SW 1271 (cell line): ENCODE measurements at regions not wholly inside any gene's neighbourhood (a gene's known extent, or its start where the extent isn't known, plus 50 kb on each side); places are given as distances from the start of the nearest gene placed in this dataset.

Experiments used
- DNase-seq, 2 experiments: peaks; one replicate each; lab custom pipeline; 2025; lab: John Stamatoyannopoulos, UW

DNA sequence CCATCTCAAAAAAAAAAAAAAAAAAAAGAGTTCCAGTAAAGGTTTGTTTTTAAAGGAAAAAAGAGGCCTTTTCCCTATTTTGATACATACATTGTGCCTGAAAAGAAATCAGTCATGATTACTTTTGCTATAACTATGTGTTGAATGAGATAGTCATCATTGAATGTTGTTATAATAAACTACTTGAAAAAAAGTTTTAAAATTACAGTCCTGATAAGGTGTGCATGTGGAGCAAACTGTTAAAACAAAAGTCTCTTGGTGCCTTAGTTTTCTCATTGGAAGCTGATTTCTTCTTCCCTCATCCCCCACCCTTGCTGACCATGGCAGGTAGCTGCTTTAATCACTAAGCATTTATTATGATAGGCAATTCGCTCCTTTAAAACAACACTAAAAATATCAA is 172.3 kb upstream of the TBCA start:
- DNase-seq = no peak

DNA sequence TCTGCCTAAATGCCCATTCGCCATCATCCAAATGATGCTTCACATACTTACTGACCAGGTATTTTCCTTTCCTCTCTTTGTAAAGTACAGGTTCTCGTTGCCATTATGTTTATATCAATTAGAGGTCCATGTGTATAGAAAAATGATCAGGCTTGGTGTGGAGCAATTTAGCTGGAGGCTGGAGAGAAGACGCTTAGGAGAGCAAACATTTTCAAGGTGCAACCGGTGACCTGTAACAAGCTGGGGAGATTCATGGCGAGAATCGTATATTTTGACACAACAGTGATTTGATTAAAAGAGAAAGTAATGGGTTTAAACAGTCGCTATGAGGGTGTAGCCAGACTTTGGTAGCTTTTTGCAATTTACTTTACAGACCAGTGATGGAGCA is 170.9 kb upstream of the TBCA start:
- no peak for DNase-seq

DNA sequence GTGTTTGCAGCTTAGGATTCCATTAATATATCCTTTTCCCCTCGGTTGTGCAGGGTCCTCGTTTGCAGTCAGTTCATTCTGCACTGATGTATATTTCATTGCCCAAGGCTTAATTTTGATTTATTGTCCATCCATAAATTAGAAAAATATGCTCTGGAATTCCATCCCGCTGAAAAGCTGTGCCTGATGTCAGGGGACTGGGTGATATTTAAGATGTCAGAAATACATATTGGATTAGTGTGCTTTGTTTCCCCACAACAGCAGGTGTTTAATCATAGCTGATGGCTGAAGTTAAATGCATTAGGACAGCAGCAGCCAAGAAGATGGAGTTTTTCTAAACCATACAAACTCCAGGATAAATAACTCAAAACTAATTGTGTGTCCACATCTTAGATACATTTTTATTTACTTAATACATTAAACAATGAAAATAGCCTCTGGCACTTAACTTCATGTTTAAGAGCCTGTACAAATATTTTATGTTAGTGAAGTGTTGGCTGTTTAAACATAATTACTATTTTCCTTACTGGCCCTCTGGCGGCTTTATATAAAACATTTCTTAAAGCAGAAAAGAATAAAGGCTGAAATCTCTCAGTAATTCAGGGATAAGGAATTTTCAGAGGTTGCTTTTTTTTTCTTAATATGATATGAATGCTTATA is 170.4 kb upstream of the TBCA start:
- DNase-seq = no peak

DNA sequence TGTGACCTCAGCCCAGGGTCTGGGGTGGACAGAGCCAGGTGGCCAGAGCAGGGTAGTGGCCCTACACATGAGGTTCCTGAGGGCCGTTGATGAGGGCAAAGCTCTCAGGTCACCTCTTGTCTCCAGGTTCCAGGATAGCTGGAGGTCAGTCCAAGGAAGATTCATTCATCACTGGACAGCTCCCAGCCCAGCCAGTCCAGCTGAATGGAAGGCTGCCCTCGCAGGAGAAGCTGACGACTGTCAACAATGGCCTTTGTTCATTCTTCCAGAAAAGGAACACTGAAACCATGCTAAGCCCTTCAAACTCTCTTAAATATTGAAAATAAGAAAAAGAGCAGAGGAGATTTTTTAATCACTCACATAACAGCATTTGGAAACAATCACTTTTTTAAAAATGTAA is 169.7 kb upstream of the TBCA start:
- DNase-seq = no peak

DNA sequence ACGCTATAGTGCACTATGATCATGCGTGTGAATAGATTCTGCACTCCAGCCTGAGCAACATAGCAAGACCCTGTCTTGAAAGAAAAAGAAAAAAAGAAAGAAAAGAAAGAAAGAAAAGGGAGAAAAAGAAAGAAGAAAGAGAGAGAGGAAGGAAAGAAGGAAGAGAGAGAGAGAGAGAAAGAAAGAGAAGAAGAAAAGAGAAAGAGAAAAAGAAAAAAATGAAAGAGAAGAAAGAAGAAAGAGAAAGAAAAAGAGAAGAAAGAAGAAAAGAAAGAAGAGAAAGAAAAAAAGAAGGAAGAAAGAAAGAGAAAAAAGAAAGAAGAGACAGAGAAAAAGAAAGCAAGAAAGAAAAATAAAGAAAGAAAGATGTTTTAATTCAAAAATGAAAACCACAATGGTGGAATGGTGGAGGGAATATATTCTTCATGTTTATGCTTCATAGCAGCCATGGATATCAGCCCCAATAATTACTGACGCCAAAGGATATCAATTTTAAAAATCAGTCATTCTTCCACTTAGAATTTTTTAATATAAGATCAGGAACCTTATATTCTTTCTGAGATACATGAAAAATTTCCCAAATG is 168.7 kb upstream of the TBCA start:
- no peak for DNase-seq

DNA sequence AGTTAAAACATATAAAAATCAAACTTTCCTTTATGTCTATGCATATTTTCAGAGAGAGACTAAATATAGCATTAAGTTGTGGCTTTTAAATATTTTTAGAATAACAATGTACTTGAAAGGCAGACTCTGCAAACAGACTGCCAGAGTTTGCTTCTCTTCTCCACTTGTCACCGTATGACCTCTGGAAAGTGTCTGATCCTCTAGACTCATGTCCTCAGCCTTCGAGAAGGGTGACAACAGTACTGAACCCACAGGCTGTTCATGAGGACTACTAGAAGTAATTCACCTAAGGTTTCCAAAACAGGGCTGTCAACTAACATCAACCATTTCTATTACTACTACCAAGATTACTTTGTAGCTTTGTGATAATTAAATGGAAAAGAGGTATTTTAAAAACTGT is 167.7 kb upstream of the TBCA start:
- DNase-seq = no peak

DNA sequence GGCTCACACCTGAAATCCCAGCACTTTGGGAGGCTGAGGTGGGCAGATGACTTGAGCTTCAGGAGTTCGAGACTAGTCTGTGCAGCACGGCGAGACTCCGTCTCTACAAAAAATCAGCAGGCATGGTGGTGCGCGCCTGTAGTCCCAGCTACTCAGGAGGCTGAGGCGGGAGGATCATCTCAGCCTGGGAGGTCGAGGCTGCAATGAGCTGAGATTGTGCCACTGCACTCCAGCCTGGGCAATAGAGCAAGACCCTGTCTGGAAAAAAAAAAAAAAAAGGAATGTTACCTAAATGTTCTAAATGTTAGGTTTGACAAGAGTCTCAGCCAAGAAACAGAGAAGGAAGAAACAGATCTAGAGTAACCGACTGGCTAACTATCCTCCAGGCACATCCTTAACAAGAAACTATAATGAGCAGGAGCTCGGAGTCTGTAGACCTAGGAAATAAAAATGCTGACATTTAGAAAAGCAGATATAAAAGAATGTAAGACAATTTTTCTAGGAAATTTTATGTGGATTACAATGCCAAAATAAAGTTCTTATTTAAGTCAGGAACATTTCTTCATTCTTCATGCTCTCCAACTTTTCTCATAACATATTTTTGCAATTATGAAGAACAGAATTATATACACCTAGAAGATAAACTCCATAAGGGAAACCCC is 166.6 kb upstream of the TBCA start:
- no peak for DNase-seq

DNA sequence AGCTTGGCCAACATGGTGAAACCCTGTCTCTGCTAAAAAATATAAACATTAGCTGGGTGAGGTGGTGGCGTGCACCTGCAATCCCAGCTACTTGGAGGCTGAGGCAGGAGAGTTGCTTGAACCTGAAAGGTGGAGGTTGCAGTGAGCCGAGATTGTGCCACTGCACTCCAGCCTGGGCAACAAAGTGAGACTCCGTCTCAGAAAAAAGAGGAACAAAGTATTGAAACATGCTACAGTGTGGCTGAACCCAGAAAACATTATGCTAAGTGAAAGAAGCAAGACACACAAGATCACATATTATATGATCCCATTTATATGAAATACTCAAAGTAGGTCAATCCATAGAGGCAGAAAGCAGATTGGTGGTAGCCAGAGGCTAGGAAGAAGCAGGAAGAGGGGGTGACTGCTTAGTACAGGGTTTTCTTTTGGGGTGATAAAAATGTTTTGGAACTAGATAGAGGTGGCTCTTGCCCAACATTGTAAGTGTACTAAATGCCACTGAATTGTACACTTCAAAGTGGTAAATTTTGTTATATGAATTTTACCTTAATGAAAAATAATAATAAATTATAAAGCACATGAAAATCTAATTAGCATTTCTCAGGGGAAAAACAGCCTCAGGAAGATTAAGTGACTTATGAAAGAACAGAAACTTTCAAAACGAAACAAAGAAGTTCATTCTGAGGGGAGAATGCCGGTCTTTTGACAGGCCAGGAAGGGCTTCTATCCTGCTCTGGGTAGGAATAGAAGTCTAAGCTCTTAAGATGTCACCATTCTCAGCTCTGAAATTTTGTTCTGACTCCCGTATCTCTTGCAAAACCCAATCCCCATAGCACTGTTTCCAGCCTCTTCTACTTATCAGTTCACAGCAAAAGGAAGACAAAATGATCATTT is 161.1 kb upstream of the TBCA start:
- DNase-seq = no peak

DNA sequence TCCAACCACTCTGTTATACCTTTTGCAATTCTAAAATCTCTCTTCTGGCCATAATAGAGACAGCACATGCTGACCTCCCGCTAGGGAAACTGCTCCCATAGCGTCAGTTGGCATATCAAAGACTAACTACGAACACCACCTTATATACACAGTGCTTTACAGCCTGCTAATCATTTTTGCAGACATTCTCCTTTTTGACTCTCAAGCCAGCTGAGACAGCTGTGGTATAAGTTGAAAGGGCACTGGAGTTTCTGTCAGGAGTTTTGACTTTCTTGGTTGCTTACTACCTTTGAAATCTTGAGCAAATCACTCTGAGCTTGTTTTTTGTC is 160.2 kb upstream of the TBCA start:
- DNase-seq = no peak

DNA sequence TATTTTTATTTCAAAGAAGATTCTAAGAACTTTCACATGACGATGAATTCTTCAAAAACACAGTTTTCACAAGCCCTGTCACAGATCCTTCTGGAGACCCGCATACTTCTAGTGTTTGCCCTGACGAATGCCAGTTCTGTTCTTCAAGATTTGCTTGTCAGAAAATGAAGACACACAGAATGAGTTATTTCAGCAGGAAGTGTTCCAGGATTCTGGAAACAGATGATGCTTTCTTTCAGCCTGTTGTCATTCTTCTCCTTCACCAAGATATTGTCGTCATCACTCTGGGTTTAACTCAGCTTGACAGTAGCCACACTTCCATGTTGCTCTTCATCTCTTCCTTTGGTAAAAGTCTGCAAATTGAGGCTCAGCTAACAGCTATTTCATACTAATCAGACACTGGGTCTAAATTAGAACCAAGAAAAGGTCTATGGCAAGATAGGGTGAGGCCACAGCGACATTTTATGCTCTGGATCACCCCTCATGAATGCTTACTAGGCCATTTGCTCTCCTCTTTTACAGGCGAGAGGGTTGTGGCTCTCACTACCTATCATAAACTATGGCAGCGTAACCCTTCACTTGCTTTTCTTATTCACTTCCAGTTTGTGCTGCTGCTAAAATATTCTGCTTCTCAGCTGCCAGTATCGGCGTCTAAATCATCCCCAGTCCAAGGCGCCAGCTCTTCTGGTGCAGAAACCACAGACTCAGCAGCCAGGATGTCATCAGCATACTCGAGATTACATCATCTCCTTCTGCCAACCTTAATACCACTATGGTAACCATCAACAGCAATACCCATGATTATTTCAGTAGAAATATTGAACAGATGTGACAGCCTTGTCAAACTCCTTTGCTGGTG is 159.6 kb upstream of the TBCA start:
- no peak for DNase-seq

DNA sequence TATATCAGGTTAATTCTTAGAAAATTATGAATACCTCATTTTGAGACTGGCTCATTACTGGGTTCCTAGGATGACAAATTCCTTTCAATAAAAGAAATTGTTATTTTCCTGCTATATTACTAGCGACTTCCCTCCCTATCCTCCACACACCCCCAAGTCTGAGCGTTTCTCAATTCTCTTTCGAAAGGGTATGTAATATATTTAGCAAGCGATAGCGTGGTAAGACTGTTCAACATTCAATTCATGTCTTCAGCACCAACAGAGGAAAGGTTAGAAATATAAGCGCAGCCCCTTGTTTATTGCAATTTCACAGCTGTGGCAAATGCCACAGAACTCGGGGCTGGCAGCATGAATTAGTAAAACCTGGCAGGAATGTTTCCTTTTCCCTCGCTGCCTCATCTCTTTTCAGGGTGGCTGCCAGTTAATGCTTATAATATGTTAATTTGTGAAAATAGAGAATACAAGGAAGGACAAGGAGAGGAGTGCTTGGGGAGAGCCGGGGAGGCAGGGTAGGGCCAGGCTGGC is 152.7 kb upstream of the TBCA start:
- no peak for DNase-seq

DNA sequence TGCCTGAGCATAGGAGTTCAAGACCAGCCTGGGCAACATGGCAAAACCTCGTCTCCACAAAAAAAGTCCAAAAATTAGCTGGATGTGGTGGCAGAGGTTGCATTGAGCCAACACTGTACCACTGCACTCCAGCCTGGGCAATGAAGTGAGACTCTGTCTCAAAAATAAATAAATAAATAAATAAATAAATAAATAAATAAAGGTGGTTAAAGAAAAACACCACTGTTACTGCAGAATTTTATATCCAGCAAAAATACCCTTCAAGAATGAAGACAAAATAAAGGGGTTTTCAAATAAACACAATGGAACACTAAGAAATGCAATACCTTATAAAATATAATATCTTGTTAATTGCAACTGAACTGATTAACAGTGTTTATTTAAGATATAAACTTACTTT is 150.2 kb upstream of the TBCA start:
- no peak for DNase-seq

DNA sequence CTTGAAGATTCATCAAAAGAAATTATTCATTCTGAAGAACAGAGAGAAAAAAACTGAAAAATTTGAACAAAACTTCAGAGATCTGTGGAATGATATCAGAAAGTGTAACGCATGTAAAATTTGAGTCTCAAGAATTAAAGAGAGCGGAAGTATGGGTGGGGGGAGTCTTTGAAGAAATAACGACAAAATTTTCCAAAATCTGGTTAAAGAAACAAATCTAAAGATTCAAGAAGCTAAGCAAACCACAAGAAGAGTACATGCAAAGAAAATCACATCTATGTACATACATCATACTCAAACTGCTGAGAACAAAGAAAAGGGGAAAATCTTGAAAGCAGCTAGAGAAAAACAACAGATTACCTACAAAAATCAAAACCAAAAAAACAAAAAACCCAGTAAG is 149.4 kb upstream of the TBCA start:
- DNase-seq = no peak

DNA sequence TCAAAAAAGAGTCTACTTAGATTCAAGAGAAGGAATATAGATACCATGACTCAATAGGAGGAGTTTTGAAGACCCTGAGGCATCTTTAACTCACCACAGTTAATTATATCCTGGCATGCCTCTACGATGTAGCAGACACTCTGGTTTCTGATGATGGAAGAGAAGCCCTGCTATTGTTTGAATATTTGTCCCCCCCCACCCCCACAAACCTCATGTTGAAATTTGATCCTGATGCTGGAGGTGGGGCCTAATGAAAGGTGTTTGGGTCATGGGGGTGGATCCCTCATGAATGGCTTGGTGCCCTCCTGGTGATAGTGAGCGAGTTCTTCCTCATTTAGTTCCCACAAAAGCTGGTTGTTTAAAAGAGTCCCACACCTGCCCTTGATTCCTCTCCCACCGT is 147.9 kb upstream of the TBCA start:
- DNase-seq = no peak

DNA sequence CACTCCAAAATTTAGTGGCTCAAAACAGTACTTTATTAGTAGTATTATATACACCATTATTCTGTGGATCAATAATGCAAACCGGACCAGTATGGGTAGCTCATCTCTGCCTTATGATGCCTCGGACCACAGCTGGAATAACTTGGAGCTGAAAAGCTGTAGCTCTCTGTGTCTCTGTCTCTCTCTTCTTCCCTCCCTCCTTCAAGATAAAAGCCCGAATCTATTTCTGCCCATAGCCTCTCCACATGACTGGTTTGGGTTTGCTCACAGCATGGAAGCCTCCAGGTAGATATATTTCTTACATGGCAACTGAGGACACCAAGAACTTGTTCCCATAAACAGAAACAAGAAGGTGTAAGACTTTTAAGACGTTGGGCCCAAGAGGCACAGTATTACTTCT is 147.5 kb upstream of the TBCA start:
- no peak for DNase-seq

DNA sequence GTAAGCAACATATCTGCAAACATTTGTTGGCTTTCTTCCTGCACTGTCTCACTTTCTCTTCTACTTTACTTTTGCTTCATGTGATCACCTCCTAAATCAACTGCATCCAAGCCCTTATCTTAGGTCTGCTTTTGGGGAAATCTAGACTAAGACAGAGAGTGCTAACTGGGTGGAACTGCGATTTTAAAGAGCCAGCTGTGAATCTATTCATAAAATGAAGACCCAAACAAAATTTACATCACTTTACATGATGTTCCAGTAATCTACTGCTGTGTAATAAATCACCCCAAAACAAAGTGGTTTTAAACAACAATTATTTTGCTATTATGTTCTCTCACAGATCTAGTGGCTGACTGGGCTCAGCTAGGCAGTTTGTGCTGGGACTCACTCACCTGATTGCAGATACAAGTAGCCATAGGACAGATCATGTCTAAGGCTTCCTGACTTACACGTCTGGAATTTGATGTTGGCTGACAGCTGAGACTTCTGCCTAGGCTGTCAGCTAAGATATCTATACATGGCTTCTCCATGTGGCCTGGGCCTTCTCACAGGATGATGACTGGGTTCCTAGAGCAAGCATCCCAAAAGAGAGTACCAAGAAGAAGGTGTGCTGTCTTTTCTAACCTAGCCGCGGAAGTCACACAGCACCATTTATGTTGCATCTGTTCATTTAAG is 145.1 kb upstream of the TBCA start:
- DNase-seq = no peak

DNA sequence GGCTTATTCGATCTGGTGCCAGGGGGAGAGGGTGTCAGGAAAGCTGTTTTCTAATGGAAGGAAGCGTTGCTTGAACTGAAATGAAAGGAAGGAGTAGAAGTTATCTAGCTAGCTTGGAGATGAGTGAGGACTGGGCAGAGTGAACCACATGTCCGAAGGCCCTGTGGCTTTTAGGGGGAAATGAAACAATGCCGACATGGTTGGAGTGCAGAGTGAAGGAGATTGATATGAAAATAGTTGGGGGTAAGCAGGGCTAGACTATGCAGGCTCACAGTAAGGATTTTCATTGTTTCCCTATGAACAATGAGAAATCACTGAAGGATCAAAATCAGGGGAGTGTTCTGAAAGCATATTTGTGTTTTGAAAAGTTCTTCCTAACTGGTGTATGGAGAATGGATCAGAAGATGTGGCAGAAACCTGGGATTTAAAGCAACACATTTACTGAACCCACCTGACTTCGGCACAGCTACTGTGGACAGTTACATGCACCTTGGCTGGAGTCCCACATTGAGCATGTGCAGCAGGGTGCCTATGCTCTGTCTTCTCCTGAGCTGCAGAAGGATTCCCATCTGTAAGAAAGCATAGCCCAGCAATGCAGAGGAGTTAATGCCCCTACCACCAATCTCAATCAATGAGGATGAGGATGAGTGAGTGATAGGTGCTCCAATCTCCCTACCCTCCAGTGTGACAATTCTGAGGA is 144.4 kb upstream of the TBCA start:
- no peak for DNase-seq

DNA sequence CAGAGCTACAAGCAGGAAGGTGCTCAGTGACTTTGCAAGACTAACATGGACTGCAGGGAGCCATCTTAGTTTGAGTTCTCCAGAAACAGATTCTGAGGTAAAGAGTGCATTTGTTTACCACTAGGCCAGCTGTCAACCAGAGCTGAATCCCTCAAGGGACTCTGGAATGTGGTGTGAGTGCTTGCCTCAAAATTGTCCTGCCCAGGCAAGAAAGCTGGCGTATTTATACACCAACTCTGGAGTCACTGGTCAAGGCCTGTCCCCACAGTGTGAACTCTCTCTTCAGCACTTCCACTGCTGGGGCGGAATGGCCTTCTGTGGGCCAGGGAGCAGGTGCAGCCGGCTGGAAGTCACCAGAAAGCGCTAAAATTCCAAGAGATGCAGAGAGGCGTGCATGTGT is 139.2 kb upstream of the TBCA start:
- DNase-seq = no peak

DNA sequence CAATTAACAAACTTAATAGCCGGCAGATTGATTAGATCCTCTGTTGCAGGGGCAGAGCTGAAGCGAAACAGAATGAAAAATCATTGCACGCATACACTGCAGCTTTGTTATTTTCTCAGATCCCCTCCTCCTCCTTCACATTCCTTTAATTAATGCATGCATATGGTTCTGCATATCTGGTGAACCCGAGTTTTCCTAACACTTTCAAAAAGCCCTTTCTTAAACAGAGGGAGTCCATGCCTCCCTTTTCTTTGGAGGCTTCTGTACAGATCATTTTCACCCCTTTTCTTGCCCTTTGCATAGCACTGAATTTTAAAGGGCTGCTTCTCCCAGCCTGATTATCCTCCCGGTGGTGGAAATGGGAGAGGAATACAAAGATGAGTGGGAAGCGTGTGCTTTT is 136.6 kb upstream of the TBCA start:
- DNase-seq = no peak

DNA sequence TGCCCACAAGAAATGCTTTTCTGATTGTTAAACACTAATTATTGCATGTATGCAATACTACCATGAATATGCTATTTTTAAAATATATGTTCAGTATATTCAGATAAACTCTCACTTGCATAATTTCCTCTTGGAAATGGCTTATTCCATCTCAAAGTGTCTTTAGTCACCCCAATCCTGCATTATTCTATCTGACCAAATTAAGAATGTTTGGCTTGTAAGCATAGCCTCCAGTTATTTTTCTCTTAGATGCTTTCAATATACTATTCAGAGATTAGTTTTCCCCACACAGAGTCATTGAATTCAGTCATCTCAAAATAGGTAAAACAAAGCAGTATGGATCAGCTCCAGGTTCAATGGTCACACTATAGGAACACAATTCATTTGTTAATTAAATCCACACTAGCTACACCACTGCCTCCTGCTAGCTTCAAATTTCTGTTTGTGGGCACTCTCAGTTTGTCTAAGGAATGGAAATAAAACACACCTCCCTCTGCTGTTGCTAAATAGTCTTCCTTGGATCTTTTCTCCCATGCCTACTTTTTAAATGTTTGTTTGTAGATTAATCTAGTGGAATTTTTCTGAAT is 134.6 kb upstream of the TBCA start:
- no peak for DNase-seq
